ENCODE measurements at regions not wholly inside any gene's neighbourhood (a gene's known extent, or its start where the extent isn't known, plus 50 kb on each side); places are given as distances from the start of the nearest gene placed in this dataset.

DNA sequence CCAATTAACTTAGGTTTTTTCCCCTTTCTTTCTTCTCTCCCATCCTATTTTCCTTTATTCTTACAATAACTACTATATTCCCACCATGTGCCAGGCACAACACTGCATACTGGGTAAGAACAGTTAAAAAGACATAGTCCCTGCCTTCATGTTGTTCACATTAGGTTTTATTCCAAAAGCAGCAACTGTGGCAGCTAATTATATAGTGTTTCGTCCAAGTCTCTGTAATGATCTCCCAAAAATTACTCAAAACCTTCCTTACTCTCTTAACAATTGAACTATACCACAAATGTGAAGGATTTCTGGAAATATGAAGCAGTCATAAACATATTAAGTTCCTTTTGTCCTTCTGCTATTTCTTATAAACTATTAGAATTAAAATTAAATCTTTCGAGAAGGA, 184.1 kb upstream of the C11orf58 start:
- TF ChIP-seq ZNF8 (CRISPR knock-in tag; IDR thresholded peaks at IDR 0.05) (no peak), ESRRG (CRISPR knock-in tag; IDR thresholded peaks at IDR 0.05) (no peak), ZNF565 (CRISPR knock-in tag; conservative IDR thresholded peaks at IDR 0.05; ENCODE audit: low read depth) (no peak), ISL1 (CRISPR knock-in tag; IDR thresholded peaks at IDR 0.05) (no peak), ZNF70 (CRISPR knock-in tag; IDR thresholded peaks at IDR 0.05) (no peak), ZFP30 (CRISPR knock-in tag; IDR thresholded peaks at IDR 0.05) (no peak), OSR1 (CRISPR knock-in tag; IDR thresholded peaks at IDR 0.05) (no peak), GLIS3 (CRISPR knock-in tag; IDR thresholded peaks at IDR 0.05) (no peak), RARB (CRISPR knock-in tag; IDR thresholded peaks at IDR 0.05) (no peak), TOX (CRISPR knock-in tag; IDR thresholded peaks at IDR 0.05; ENCODE audit: borderline replicate concordance) (no peak), ZC3H10 (CRISPR knock-in tag; IDR thresholded peaks at IDR 0.05) (no peak), TCF4 (CRISPR knock-in tag; IDR thresholded peaks at IDR 0.05; ENCODE audit: borderline replicate concordance) (no peak), ZFP3 (CRISPR knock-in tag; IDR thresholded peaks at IDR 0.05) (no peak), CSDC2 (CRISPR knock-in tag; IDR thresholded peaks at IDR 0.05) (no peak)
- TF ChIP-seq, protein P1, sequence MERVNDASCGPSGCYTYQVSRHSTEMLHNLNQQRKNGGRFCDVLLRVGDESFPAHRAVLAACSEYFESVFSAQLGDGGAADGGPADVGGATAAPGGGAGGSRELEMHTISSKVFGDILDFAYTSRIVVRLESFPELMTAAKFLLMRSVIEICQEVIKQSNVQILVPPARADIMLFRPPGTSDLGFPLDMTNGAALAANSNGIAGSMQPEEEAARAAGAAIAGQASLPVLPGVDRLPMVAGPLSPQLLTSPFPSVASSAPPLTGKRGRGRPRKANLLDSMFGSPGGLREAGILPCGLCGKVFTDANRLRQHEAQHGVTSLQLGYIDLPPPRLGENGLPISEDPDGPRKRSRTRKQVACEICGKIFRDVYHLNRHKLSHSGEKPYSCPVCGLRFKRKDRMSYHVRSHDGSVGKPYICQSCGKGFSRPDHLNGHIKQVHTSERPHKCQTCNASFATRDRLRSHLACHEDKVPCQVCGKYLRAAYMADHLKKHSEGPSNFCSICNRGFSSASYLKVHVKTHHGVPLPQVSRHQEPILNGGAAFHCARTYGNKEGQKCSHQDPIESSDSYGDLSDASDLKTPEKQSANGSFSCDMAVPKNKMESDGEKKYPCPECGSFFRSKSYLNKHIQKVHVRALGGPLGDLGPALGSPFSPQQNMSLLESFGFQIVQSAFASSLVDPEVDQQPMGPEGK (CRISPR knock-in tag; IDR thresholded peaks at IDR 0.05; ENCODE audit: borderline replicate concordance) = no peak
- TF ChIP-seq, protein P2, sequence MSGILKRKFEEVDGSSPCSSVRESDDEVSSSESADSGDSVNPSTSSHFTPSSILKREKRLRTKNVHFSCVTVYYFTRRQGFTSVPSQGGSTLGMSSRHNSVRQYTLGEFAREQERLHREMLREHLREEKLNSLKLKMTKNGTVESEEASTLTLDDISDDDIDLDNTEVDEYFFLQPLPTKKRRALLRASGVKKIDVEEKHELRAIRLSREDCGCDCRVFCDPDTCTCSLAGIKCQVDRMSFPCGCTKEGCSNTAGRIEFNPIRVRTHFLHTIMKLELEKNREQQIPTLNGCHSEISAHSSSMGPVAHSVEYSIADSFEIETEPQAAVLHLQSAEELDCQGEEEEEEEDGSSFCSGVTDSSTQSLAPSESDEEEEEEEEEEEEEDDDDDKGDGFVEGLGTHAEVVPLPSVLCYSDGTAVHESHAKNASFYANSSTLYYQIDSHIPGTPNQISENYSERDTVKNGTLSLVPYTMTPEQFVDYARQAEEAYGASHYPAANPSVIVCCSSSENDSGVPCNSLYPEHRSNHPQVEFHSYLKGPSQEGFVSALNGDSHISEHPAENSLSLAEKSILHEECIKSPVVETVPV (CRISPR knock-in tag; IDR thresholded peaks at IDR 0.05) = no peak
- TF ChIP-seq, protein P3, sequence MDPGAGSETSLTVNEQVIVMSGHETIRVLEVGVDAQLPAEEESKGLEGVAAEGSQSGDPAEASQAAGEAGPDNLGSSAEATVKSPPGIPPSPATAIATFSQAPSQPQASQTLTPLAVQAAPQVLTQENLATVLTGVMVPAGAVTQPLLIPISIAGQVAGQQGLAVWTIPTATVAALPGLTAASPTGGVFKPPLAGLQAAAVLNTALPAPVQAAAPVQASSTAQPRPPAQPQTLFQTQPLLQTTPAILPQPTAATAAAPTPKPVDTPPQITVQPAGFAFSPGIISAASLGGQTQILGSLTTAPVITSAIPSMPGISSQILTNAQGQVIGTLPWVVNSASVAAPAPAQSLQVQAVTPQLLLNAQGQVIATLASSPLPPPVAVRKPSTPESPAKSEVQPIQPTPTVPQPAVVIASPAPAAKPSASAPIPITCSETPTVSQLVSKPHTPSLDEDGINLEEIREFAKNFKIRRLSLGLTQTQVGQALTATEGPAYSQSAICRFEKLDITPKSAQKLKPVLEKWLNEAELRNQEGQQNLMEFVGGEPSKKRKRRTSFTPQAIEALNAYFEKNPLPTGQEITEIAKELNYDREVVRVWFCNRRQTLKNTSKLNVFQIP (CRISPR knock-in tag; IDR thresholded peaks at IDR 0.05; ENCODE audit: borderline replicate concordance, low read depth) = no peak
- ATAC-seq = no peak

DNA sequence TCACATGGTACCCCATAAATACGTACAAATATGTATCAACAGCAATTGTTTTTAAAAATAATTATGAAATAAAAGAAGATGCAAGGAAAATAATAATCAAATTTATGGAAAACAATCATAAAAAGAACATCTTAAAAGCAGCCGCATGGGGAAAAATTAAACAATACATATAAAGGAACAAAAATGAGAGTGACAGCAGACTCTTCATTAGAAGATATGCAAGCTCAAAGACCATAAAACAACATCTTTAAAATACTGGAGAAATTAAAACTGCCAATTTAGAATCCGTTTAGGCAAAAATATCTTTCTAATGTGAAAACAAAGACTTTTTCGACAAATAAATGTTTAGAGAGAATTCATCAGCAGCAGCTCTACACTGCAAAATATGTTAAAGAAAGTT, 190.6 kb upstream of the C11orf58 start:
- ATAC-seq = no peak
- TF ChIP-seq, protein P4, sequence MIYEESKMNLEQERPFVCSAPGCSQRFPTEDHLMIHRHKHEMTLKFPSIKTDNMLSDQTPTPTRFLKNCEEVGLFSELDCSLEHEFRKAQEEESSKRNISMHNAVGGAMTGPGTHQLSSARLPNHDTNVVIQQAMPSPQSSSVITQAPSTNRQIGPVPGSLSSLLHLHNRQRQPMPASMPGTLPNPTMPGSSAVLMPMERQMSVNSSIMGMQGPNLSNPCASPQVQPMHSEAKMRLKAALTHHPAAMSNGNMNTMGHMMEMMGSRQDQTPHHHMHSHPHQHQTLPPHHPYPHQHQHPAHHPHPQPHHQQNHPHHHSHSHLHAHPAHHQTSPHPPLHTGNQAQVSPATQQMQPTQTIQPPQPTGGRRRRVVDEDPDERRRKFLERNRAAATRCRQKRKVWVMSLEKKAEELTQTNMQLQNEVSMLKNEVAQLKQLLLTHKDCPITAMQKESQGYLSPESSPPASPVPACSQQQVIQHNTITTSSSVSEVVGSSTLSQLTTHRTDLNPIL (CRISPR knock-in tag; IDR thresholded peaks at IDR 0.05; ENCODE audit: low read depth) = no peak
- no peak for TF ChIP-seq ZFP30 (CRISPR knock-in tag; IDR thresholded peaks at IDR 0.05)
- no peak for TF ChIP-seq TCF4 (CRISPR knock-in tag; IDR thresholded peaks at IDR 0.05; ENCODE audit: borderline replicate concordance)
- TF ChIP-seq, protein P5, sequence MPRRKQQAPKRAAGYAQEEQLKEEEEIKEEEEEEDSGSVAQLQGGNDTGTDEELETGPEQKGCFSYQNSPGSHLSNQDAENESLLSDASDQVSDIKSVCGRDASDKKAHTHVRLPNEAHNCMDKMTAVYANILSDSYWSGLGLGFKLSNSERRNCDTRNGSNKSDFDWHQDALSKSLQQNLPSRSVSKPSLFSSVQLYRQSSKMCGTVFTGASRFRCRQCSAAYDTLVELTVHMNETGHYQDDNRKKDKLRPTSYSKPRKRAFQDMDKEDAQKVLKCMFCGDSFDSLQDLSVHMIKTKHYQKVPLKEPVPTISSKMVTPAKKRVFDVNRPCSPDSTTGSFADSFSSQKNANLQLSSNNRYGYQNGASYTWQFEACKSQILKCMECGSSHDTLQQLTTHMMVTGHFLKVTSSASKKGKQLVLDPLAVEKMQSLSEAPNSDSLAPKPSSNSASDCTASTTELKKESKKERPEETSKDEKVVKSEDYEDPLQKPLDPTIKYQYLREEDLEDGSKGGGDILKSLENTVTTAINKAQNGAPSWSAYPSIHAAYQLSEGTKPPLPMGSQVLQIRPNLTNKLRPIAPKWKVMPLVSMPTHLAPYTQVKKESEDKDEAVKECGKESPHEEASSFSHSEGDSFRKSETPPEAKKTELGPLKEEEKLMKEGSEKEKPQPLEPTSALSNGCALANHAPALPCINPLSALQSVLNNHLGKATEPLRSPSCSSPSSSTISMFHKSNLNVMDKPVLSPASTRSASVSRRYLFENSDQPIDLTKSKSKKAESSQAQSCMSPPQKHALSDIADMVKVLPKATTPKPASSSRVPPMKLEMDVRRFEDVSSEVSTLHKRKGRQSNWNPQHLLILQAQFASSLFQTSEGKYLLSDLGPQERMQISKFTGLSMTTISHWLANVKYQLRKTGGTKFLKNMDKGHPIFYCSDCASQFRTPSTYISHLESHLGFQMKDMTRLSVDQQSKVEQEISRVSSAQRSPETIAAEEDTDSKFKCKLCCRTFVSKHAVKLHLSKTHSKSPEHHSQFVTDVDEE (CRISPR knock-in tag; IDR thresholded peaks at IDR 0.05) = no peak
- no peak for TF ChIP-seq ZC3H10 (CRISPR knock-in tag; IDR thresholded peaks at IDR 0.05)
- TF ChIP-seq SNAI2 (CRISPR knock-in tag; IDR thresholded peaks at IDR 0.05) = no peak
- no peak for TF ChIP-seq ARNTL (CRISPR knock-in tag; IDR thresholded peaks at IDR 0.05; ENCODE audit: borderline replicate concordance, low read depth)
- TF ChIP-seq GLIS3 (CRISPR knock-in tag; IDR thresholded peaks at IDR 0.05) = no peak
- TF ChIP-seq, protein P1 (CRISPR knock-in tag; IDR thresholded peaks at IDR 0.05; ENCODE audit: borderline replicate concordance) = no peak
- no peak for TF ChIP-seq ISL1 (CRISPR knock-in tag; IDR thresholded peaks at IDR 0.05)
- TF ChIP-seq ZNF8 (CRISPR knock-in tag; IDR thresholded peaks at IDR 0.05) = no peak
- TF ChIP-seq TOX (CRISPR knock-in tag; IDR thresholded peaks at IDR 0.05; ENCODE audit: borderline replicate concordance) = no peak
- TF ChIP-seq CSDC2 (CRISPR knock-in tag; IDR thresholded peaks at IDR 0.05) = no peak
- no peak for TF ChIP-seq OSR1 (CRISPR knock-in tag; IDR thresholded peaks at IDR 0.05)
- no peak for TF ChIP-seq ESRRG (CRISPR knock-in tag; IDR thresholded peaks at IDR 0.05)

Measured in SK-N-SH treated with all-trans-retinoic acid at 6 μM for 48 hours (cell line).